MM.1S (cell line): ENCODE measurements at regions not wholly inside any gene's neighbourhood (a gene's known extent, or its start where the extent isn't known, plus 50 kb on each side); places are given as distances from the start of the nearest gene placed in this dataset.
"Not testable (repeated sequence)": the region's sequence is repeated elsewhere in the genome, so short reads cannot be mapped to it uniquely, and the experiment has no call there.

Experiments used
- DNase-seq: peaks from one replicate; pipeline ENCODE4 v3.0.0-alpha.2; 2015
- H2AFZ ChIP-seq: fragments of 300-600 bp; sonication (generic); 2 replicates; pipeline ENCODE4 v1.6.0; 2016; ENCODE audit warnings: antibody characterized with exemption, low read length
- H3F3A ChIP-seq: fragments of 300-600 bp; sonication (generic); 2 replicates; pipeline ENCODE4 v1.6.1; 2016; ENCODE audit warnings: mild to moderate bottlenecking, antibody characterized with exemption, low read length, moderate library complexity, mixed read lengths; ENCODE audit not compliant: insufficient read depth
- H3K27ac ChIP-seq: fragments of 300-600 bp; sonication (generic); 2 replicates; pipeline ENCODE4 v1.5.1; 2016; ENCODE audit warnings: mild to moderate bottlenecking, low read length
- H3K27me3 ChIP-seq: fragments of 300-600 bp; sonication (generic); replicated peaks from 2 replicates; pipeline ENCODE4 v1.6.0; 2016; ENCODE audit warnings: low read length; ENCODE audit not compliant: insufficient read depth
- H3K36me3 ChIP-seq: fragments of 300-600 bp; sonication (generic); replicated peaks from 2 replicates; pipeline ENCODE4 v1.6.1; 2016; ENCODE audit warnings: mild to moderate bottlenecking, low read length, mixed read lengths; ENCODE audit not compliant: insufficient read depth
- H3K4me1 ChIP-seq: fragments of 300-600 bp; sonication (generic); 2 replicates; pipeline ENCODE4 v1.6.1; 2016; ENCODE audit warnings: low read length, mixed read lengths
- H3K4me2 ChIP-seq: fragments of 300-600 bp; sonication (generic); 2 replicates; pipeline ENCODE4 v1.6.0; 2016; ENCODE audit warnings: low read depth, low read length
- H3K4me3 ChIP-seq: fragments of 300-600 bp; sonication (generic); 2 replicates; pipeline ENCODE4 v1.5.1; 2016; ENCODE audit warnings: low read length, mixed read lengths
- H3K79me2 ChIP-seq: fragments of 300-600 bp; sonication (generic); 2 replicates; pipeline ENCODE4 v1.6.1; 2016; ENCODE audit warnings: mixed run types, low read length, mixed read lengths
- H3K9ac ChIP-seq: fragments of 300-600 bp; sonication (generic); 2 replicates; pipeline ENCODE4 v1.6.1; 2016; ENCODE audit warnings: low read length, mixed read lengths
- H3K9me2 ChIP-seq: fragments of 300-600 bp; sonication (generic); replicated peaks from 2 replicates; pipeline ENCODE4 v1.6.1; 2016; ENCODE audit warnings: mild to moderate bottlenecking, low read length, mixed read lengths; ENCODE audit not compliant: insufficient read depth
- H3K9me3 ChIP-seq: fragments of 300-600 bp; sonication (generic); replicated peaks from 2 replicates; pipeline ENCODE4 v1.6.1; 2016; ENCODE audit warnings: mild to moderate bottlenecking, low read length, mixed read lengths; ENCODE audit not compliant: insufficient read depth
- H4K20me1 ChIP-seq: fragments of 300-600 bp; sonication (generic); 2 replicates; pipeline ENCODE4 v1.6.1; 2016; ENCODE audit warnings: mild to moderate bottlenecking, low read length, moderate library complexity, mixed read lengths; ENCODE audit not compliant: insufficient read depth
- CTCF ChIP-seq: fragments of 300-600 bp; sonication (generic); IDR thresholded peaks from 2 replicates; pipeline ENCODE4 v1.5.1; 2016; ENCODE audit warnings: antibody characterized with exemption, low read length, mixed read lengths
- EZH2 ChIP-seq: fragments of 300-600 bp; sonication (generic); optimal IDR thresholded peaks from 2 replicates; pipeline ENCODE3; 2017; ENCODE audit warnings: low read depth, mild to moderate bottlenecking, antibody characterized with exemption, low read length, mixed read lengths
- EZH2phosphoT487 ChIP-seq: fragments of 300-600 bp; sonication (generic); IDR thresholded peaks from 2 replicates; pipeline ENCODE4 v1.6.1; 2018; ENCODE audit warnings: antibody characterized with exemption, low read length

- no peaks in the 10 kb centered on the region for H3K9me2 ChIP-seq
- TF ChIP-seq EZH2 (no peak), CTCF (no peak), EZH2phosphoT487 (no peak)
- no peak overlapping the region for H3K27ac ChIP-seq
- H3K4me2 ChIP-seq = no peak overlapping the region
- no peak overlapping the region for H3K9ac ChIP-seq
- peaks cover 42% of the 10 kb centered on the region for H3K4me1 ChIP-seq
- no peaks in the 10 kb centered on the region for H3K36me3 ChIP-seq
- no peaks in the 10 kb centered on the region for H3K79me2 ChIP-seq
- no peak overlapping the region for H3K4me3 ChIP-seq
- H2AFZ ChIP-seq = no peak overlapping the region
- no peaks in the 10 kb centered on the region for H3K9me3 ChIP-seq
- no peaks in the 10 kb centered on the region for H3K27me3 ChIP-seq
- no peaks in the 10 kb centered on the region for H4K20me1 ChIP-seq
- H3F3A ChIP-seq = peaks cover 10% of the 10 kb centered on the region; the same call in 1 of the 2 replicates
- DNase-seq = peak; percentile 3
Measured at GRCh38 chr11:109062871-109063270, 359.1 kb upstream of the C11orf87 start.

- 0 out of 2 replicates have a peak overlapping the region, but pooled peaks have one; percentile 16 for H3K4me2 ChIP-seq
- not testable (repeated sequence) for H3K27me3 ChIP-seq, H3K27ac ChIP-seq, H4K20me1 ChIP-seq, H3K9me3 ChIP-seq, H3K36me3 ChIP-seq, H3F3A ChIP-seq, H3K9me2 ChIP-seq, H3K4me3 ChIP-seq, H3K9ac ChIP-seq, H3K79me2 ChIP-seq, H2AFZ ChIP-seq
- peaks cover 43% of the 10 kb centered on the region for H3K4me1 ChIP-seq
- peak; percentile 74 for DNase-seq
Measured at GRCh38 chr11:109064618-109065311, 357.2 kb upstream of the C11orf87 start.

GRCh38 chr11:109071262-109071661 lies 350.7 kb upstream of the C11orf87 start:
- H3K36me3 ChIP-seq = no peaks in the 10 kb centered on the region
- peaks cover 24% of the 10 kb centered on the region for H3K4me1 ChIP-seq
- H3K79me2 ChIP-seq = no peaks in the 10 kb centered on the region
- no peak for TF ChIP-seq CTCF
- TF ChIP-seq EZH2phosphoT487 = no peak
- no peak for TF ChIP-seq EZH2
- no peak overlapping the region for H3K9ac ChIP-seq
- no peaks in the 10 kb centered on the region for H3K9me3 ChIP-seq
- H3K27ac ChIP-seq = no peak overlapping the region
- no peak overlapping the region for H3K4me3 ChIP-seq
- no peak for DNase-seq
- no peak overlapping the region for H3K4me2 ChIP-seq
- H3F3A ChIP-seq = no peaks in the 10 kb centered on the region
- no peaks in the 10 kb centered on the region for H3K9me2 ChIP-seq
- no peaks in the 10 kb centered on the region for H3K27me3 ChIP-seq
- no peak overlapping the region for H2AFZ ChIP-seq
- no peaks in the 10 kb centered on the region for H4K20me1 ChIP-seq
